T-helper 9 cell (primary cell): ENCODE measurements at regions not wholly inside any gene's neighbourhood (a gene's known extent, or its start where the extent isn't known, plus 50 kb on each side); places are given as distances from the start of the nearest gene placed in this dataset.
A peak's percentile ranks its signal among the peaks of the same experiment; 100 is the strongest.

Experiments used
- DNase-seq: peaks from one replicate; pipeline ENCODE4 v3.0.0-alpha.2; 2020

- no peak for DNase-seq
Observed at GRCh38 chr12:13375583-13376345, 179.2 kb downstream of the EMP1 start.

DNA sequence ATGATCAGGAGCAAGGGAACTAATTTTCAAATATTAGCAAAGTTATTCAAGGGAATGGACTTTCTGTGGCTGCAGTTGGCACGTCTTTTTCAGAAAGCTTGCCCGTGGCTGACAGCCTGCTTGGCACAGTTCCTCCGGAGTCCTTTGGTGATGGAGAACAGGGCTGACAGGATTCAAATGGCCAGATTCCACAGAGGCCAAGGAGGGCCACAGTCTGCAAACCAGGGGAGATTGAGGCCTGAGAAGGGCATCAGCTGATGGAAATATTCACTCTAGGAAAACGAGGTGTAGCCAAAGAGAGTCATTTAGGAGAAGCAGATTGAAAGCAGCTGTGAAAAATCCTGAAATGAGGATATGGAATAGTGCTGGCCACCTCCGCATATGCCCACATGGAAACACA is 178.3 kb downstream of the EMP1 start:
- no peak for DNase-seq

- DNase-seq, result no peak
Observed at GRCh38 chr12:13373803-13374202, 177.3 kb downstream of the EMP1 start.

DNA sequence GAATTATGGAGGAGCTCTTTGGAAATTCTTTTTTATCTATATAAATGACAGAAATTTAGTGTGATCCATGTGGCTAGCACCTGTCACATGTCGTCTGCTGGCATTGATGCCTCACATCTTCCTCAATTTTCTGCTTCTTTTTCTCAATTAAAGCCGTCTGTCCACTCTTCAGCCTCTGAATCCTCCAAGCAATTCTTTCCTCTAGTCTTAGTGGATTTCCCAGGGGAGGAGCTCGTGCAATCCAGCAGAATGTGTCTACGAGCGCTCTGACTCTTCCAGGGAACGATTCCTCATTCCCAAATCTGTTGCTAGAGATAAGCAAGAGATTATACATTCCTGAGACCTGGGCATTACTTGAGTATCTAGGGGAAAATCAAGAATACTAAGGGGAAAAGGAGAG is 176.6 kb downstream of the EMP1 start:
- DNase-seq, result no peak

DNA sequence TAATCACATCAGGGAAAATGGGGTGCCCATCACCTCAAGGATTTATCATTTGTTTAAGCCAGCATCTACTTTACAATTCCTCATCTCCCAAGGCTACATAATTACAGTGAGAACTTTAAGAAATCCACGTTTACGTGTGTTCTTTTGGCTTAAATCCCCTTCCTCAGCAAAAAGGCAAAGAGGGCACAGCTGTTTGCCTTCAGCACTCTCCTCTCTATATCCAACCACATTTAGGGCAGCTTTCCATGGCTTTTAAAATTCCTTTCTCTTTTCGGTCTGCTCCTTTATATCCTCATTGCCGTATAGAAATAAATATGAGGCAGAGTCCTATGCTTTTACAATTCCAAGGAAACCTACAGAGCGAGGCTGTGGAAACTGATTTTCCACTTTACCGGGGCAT is 175.9 kb downstream of the EMP1 start:
- no peak for DNase-seq

DNA sequence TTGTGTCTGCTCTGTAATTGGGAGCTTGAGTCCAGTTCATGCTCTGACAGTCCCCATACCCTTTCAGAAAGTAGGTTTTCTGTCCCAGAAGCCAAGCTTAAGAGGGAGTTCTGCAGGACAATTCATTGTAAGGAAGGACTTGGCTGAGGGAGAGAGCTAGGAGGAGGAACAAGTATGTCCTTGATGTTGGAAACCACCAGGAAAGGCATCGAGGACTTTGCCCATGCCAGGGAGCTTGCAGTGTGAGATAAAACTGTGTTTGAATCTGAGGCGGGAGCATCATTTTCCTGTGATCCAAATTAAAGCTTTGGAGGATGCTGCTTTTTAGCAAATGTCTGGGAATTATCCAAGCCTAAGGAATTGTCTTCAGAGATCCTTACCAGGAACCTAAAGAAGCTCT is 175.3 kb downstream of the EMP1 start:
- no peak for DNase-seq

- DNase-seq, result no peak
Observed at GRCh38 chr12:13371367-13371766, 174.8 kb downstream of the EMP1 start.

DNA sequence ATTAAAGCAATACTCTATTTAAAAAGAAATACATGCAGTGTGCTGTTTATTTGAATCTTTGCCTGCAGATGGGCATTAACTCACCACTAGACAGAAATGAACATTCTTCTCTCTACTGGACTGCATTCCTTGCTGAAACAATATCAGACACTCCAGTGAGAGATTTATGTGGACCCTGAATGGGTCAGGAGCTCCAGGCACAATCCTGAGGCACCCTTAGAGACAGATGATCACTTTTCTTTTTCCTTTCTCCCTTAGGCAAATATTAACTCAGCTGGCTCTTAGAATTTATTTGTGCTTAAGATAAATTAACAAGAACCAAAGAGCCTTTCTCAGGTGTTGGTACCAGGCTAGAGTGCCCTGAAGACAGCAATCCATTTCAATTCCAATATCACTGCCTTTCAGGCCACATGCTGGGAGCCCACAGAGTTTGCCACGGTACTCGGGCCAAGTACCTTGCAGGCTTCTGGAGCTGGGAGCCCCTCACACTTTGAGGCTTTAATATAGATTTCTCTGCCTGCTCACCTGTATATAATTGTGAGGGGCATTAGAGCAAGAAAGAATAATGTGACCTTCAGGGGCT is 173.0 kb downstream of the EMP1 start:
- no peak for DNase-seq

DNA sequence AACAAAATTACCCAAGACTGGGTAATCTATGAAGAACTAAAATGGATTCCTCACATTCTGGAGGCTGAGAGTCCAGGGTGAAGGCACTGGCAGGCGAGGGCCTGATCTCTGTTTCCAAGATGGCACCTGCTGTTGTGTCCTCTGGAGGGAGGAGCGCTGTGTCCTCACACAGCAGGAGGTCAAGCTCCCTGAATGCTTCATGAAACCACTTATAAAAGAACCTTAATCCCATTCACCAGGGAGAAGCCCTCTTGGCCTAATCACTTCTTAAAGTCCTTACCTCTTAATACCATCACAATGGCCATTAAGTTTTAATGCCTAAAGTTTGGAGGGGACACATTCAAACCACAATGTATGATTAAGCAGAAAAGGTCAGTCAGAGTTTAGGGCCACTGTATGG is 172.4 kb downstream of the EMP1 start:
- no peak for DNase-seq

DNA sequence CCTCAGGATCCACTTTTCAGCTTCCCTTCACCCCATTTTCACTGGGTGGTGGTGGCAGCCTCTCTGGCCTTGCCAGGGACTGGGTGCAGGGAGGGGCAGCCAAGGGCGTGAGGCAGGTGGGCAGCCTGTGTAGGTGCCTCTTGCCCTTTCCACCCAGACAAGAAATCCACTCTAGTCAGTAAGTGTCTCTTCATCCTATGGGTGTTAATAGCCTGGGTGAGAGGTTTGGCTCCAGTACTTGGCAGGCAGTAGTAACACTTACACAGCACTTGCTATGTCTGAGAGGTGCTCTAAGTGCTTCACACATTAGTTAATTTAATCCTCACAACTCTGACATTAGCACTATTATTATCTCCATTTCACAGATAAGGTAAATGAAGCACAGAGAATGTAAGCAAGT is 171.9 kb downstream of the EMP1 start:
- DNase-seq, result no peak

- DNase-seq, result no peak
Observed at GRCh38 chr12:13367973-13368372, 171.4 kb downstream of the EMP1 start.

- no peak for DNase-seq
Observed at GRCh38 chr12:13365748-13366366, 169.3 kb downstream of the EMP1 start.

DNA sequence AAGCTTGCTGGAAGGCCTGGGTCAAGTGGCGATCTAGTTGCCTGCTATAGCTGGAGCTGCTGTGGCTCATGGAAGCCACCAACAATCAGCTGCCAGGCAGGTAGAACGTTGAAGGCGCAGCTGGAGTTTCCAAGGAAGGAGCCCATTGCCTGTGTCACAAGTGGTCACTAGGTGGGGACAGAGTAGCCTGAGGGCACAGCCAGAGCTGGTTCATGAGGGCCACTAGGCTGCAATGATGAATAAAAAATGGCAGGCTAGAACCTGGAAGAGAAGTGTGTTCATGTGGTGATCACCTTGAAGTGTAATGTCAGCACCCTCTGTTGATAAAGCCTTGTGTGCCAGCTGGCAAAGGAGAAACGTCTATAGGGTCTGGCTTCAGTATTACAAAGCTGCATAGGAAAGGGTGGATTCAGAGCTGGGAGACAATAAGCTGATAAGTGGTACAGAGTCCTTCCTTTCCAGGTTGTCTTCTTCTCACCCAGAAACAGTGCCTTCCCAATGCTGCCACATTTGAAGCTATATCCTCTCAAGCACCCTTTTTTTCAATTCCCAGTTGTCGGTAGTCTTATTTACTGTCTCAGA is 165.8 kb downstream of the EMP1 start:
- DNase-seq, result peak; percentile 10

DNA sequence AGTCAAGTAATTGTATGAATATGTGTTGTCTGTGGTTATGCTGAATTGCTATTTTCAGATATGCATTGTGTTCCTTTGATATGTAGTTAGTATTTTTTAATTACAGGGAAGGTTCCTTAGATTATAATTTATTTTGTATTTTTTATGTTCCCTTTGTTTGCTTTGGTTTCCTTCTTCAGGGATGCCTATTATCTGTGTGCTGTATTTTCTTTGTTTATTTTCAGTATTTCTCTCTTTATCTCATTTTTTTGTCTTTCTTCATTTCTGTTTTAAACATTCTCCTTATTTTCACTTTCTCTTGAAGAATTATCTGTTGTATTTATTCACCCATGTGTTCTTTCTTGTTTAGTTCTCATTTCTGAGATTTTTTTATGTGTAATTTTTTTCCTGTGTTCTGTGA is 163.1 kb downstream of the EMP1 start:
- no peak for DNase-seq

GRCh38 chr12:13358391-13358905 is 161.9 kb downstream of the EMP1 start:
- no peak for DNase-seq

DNA sequence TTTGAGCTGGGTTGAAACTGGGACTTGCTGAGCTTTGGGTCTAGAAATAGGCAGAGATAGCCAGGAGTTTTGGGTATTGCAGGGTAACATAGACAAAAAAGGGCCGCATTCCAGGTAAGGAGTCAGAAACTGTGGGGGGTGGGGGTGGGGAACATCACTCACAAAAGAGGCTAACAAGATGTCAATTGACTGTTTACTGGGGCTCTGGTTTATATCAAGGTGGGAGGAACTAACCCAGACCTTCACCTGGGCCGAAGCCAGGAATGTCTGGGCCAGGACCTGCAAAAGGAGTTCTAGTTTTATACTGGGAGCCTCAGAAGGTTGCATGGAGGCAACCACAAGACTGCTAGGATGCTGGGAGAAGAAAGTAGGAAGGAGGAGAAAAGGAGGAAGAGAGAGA is 154.4 kb downstream of the EMP1 start:
- no peak for DNase-seq

GRCh38 chr12:13350381-13350780 is 153.9 kb downstream of the EMP1 start:
- DNase-seq, result no peak

DNA sequence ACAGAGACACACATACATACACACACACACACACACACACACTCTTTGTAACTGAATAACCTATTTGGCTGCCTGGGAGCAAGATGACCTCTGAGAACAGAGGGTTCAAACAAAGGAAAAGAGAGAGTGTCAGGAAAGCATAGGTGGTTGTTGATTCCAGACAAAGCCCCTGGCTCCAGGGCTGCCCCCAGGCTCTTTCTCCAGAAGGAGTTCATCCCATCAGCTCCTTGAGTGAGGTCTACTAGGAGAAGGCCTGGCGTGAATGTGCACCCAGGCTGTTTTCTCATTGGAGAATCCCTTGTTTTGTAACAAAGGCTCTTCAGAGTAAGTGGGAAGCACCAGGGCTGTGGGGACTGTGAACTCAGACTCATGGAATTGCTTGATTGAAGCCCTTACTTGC is 151.9 kb downstream of the EMP1 start:
- DNase-seq, result no peak

DNA sequence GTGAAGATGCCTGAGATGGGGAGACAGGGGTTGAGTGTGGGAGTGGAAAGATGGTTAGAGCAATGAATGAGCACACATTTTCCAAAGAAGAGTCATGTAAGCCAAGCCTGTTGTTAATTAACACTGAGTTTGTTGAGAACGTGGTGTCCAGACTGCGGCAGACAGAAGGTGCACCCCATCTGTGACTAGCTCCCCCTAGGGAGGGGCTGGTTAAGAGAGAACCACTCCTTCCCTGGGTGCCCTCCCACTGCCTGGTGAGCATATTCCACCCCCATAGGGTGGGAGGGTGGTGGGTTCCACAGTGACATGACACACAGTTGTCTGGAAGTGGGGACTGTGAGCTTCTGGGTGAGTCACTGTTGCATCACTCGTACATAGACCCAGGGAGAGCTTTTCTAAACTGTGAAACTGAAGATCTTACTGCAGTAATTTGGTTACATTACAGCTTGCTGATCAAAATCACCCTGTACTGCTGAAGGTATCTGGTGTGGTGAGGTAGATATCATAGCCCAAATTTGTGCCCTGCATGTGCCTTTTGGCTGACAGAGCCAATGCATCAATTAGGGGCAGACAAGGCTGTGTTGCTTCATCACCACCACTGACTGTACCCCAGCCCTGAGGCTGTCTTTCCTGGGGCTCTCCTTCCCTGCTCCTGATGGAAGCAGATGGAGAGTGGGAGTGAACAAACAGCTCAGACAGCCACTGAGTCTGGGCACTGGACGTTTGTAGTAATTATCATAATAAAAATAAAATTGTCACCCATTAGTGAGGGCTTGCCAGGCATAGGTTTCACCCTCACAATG is 150.9 kb downstream of the EMP1 start:
- no peak for DNase-seq

GRCh38 chr12:13345722-13346121 is 149.2 kb downstream of the EMP1 start:
- DNase-seq, result no peak

- DNase-seq, result no peak
Observed at GRCh38 chr12:13343375-13343774, 146.8 kb downstream of the EMP1 start.

- no peak for DNase-seq
Observed at GRCh38 chr12:13342971-13343370, 146.4 kb downstream of the EMP1 start.

- DNase-seq, result no peak
Observed at GRCh38 chr12:13340149-13340548, 143.6 kb downstream of the EMP1 start.
